Gastrocnemius medialis (tissue), 4 donors: ENCODE measurements at regions not wholly inside any gene's neighbourhood (a gene's known extent, or its start where the extent isn't known, plus 50 kb on each side); places are given as distances from the start of the nearest gene placed in this dataset.

Experiments used
- CTCF ChIP-seq, 5 experiments: fragments of 450-650 bp in 3 of 5; fragments of 200-600 bp in 2 of 5; sonication (generic) in 2 of 5; IDR thresholded peaks in 4 of 5; conservative IDR thresholded peaks in 1 of 5; 1 replicate in 4 of 5; 2 replicates in 1 of 5; pipeline ENCODE4 v1.5.1; 2016 to 2019; ENCODE audit warnings: antibody characterized with exemption in 5 of 5, mild to moderate bottlenecking in 3 of 5, moderate library complexity in 3 of 5
- POLR2A ChIP-seq, 2 donors: fragments of 450-650 bp; IDR thresholded peaks; one replicate each; pipeline ENCODE4 v1.6.1; 2017; ENCODE audit warnings: antibody characterized with exemption in 2 of 2, mild to moderate bottlenecking in 2 of 2, moderate library complexity in 2 of 2

- TF ChIP-seq CTCF (IDR thresholded peaks at IDR 0.05 in 4 of 5, conservative IDR thresholded peaks at IDR 0.05 in 1 of 5) (no peak), POLR2A (IDR thresholded peaks at IDR 0.05) (no peak)
Observed at GRCh38 chr5:67511911-67512310, 315.3 kb upstream of the CD180 start.
